OCI-LY1 (cell line): ENCODE measurements at regions not wholly inside any gene's neighbourhood (a gene's known extent, or its start where the extent isn't known, plus 50 kb on each side); places are given as distances from the start of the nearest gene placed in this dataset.

ENCODE experiments used
- CTCF ChIP-seq: fragments of 200-600 bp; sonication (generic), shearing (Covaris generic); IDR thresholded peaks from 2 replicates; pipeline ENCODE4 v1.5.1; 2017; ENCODE audit warnings: mild to moderate bottlenecking, antibody characterized with exemption, low read length, moderate library complexity, mixed read lengths
- EZH2 ChIP-seq: fragments of 200-600 bp; sonication (generic), shearing (Covaris generic); IDR thresholded peaks from 2 replicates; pipeline ENCODE4 v1.8.0; 2017; ENCODE audit warnings: borderline replicate concordance, mixed run types, mild to moderate bottlenecking, antibody characterized with exemption, low read length, moderate library complexity, mixed read lengths

GRCh38 chr15:62520887-62521286 is 355.8 kb upstream of the C2CD4B start:
- TF ChIP-seq CTCF, result no peak
- TF ChIP-seq EZH2, result no peak
